ENCODE measurements at regions not wholly inside any gene's neighbourhood (a gene's known extent, or its start where the extent isn't known, plus 50 kb on each side); places are given as distances from the start of the nearest gene placed in this dataset.

- Histone ChIP-seq H3K4me2 (no peak overlapping the region), H3K4me1 (no peaks in the 10 kb centered on the region), H3K4me3 (no peak overlapping the region), H3K27ac (no peak overlapping the region), H3K9me3 (no peaks in the 10 kb centered on the region)
- CTCF ChIA-PET = no interaction called here
- TF ChIP-seq FOSL2 (IDR thresholded peaks at IDR 0.05) = no peak
- no peak for TF ChIP-seq FOSL2 (CRISPR knock-in tag; IDR thresholded peaks at IDR 0.05)
- TF ChIP-seq CHD4 (IDR thresholded peaks at IDR 0.05; ENCODE audit: borderline replicate concordance) = no peak
- TF ChIP-seq POLR2A (IDR thresholded peaks at IDR 0.05; ENCODE audit: low read length) = no peak
- TF ChIP-seq CBX8 (IDR thresholded peaks at IDR 0.05) = no peak
- no peak for TF ChIP-seq ATOH8 (CRISPR knock-in tag; IDR thresholded peaks at IDR 0.05; ENCODE audit: low read depth)
- TF ChIP-seq PHF8 (IDR thresholded peaks at IDR 0.05; ENCODE audit: borderline replicate concordance, low read depth) = no peak
- no peak for TF ChIP-seq HOXB13 (CRISPR knock-in tag; IDR thresholded peaks at IDR 0.05; ENCODE audit: low read depth)
- TF ChIP-seq, protein P1, sequence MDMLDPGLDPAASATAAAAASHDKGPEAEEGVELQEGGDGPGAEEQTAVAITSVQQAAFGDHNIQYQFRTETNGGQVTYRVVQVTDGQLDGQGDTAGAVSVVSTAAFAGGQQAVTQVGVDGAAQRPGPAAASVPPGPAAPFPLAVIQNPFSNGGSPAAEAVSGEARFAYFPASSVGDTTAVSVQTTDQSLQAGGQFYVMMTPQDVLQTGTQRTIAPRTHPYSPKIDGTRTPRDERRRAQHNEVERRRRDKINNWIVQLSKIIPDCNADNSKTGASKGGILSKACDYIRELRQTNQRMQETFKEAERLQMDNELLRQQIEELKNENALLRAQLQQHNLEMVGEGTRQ (IDR thresholded peaks at IDR 0.05) = no peak
- no peak for TF ChIP-seq RNF2 (IDR thresholded peaks at IDR 0.05; ENCODE audit: borderline replicate concordance, low read depth)
- TF ChIP-seq NPAS2 (CRISPR knock-in tag; IDR thresholded peaks at IDR 0.05; ENCODE audit: borderline replicate concordance) = no peak
- no peak for TF ChIP-seq RARB (CRISPR knock-in tag; IDR thresholded peaks at IDR 0.05)
- no peak for TF ChIP-seq HDAC2 (IDR thresholded peaks at IDR 0.05)
- no peak for TF ChIP-seq GATA3 (IDR thresholded peaks at IDR 0.05; ENCODE audit: borderline replicate concordance)
- no peak for TF ChIP-seq PBX3 (IDR thresholded peaks at IDR 0.05)
- no peak for TF ChIP-seq ZC3H11A (IDR thresholded peaks at IDR 0.05)
- no peak for TF ChIP-seq NR3C1 (IDR thresholded peaks at IDR 0.05)
- TF ChIP-seq FOXS1 (CRISPR knock-in tag; IDR thresholded peaks at IDR 0.05) = no peak
- DNase-seq (ENCODE audit: low read depth in 1 of 2, low spot score in 1 of 2) = no peak
- FAIRE-seq = no peak
- no peak for ATAC-seq
- POLR2A ChIA-PET = interaction anchor here (0.6 kb wide), 1 partner anchor 88 kb away, joined by 4 read pairs; no protein-coding TSS in a partner anchor
Measured at GRCh38 chr12:89264837-89265236, 87.5 kb downstream of the DUSP6 start.

DNA sequence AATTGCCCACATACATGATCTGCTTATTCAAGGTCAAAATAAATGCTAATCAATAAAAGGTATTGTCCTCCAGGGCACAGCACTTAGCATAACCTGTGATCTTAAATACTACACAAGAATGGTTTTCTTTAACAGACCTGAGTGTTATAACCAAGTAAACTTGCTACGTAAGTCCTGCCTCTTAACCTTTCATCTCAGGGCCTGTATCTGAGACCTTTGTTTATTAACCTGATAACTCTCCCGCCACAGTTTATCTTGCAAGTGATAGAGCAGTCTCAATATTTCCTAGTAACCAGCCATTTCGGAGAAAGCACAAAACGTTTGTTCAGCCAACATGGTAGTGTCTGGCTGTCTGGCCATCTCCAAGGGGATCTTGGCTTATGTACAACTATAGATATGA lies 88.4 kb downstream of the DUSP6 start:
- DNase-seq (ENCODE audit: low read depth in 1 of 2, low spot score in 1 of 2) = no peak
- Histone ChIP-seq H3K4me2 (no peak overlapping the region), H3K4me3 (no peak overlapping the region), H3K27ac (no peak overlapping the region), H3K4me1 (no peaks in the 10 kb centered on the region), H3K9me3 (no peaks in the 10 kb centered on the region)
- POLR2A ChIA-PET = no interaction called here
- 70% methylated on average over 4 of the region's 4 CpGs for WGBS (ENCODE audit: missing lambda C conversion rate)
- CTCF ChIA-PET = no interaction called here
- ATAC-seq = no peak
- FAIRE-seq = no peak
- TF ChIP-seq FOXS1 (CRISPR knock-in tag; IDR thresholded peaks at IDR 0.05) (no peak), TFCP2L1 (CRISPR knock-in tag; IDR thresholded peaks at IDR 0.05) (no peak), ZC3H11A (IDR thresholded peaks at IDR 0.05) (no peak), RFX5 (IDR thresholded peaks at IDR 0.05) (no peak), CBX2 (IDR thresholded peaks at IDR 0.05; ENCODE audit: borderline replicate concordance, low read depth) (no peak), JUN (IDR thresholded peaks at IDR 0.05) (no peak), RCOR1 (IDR thresholded peaks at IDR 0.05; ENCODE audit: low read depth, low read length) (no peak), FOSL2 (IDR thresholded peaks at IDR 0.05) (no peak), FOSL2 (CRISPR knock-in tag; IDR thresholded peaks at IDR 0.05) (no peak), RARB (CRISPR knock-in tag; IDR thresholded peaks at IDR 0.05) (no peak), TP53 (CRISPR knock-in tag; IDR thresholded peaks at IDR 0.05) (no peak), ELK1 (IDR thresholded peaks at IDR 0.05; ENCODE audit: low read depth, low read length) (no peak), POLR2AphosphoS2 (conservative IDR thresholded peaks at IDR 0.05; ENCODE audit: low read length) (no peak), HEYL (CRISPR knock-in tag; IDR thresholded peaks at IDR 0.05) (no peak)
- TF ChIP-seq, protein P2, sequence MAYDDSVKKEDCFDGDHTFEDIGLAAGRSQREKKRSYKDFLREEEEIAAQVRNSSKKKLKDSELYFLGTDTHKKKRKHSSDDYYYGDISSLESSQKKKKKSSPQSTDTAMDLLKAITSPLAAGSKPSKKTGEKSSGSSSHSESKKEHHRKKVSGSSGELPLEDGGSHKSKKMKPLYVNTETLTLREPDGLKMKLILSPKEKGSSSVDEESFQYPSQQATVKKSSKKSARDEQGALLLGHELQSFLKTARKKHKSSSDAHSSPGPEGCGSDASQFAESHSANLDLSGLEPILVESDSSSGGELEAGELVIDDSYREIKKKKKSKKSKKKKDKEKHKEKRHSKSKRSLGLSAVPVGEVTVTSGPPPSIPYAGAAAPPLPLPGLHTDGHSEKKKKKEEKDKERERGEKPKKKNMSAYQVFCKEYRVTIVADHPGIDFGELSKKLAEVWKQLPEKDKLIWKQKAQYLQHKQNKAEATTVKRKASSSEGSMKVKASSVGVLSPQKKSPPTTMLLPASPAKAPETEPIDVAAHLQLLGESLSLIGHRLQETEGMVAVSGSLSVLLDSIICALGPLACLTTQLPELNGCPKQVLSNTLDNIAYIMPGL (CRISPR knock-in tag; IDR thresholded peaks at IDR 0.05; ENCODE audit: borderline replicate concordance) = no peak
- TF ChIP-seq, protein P3, sequence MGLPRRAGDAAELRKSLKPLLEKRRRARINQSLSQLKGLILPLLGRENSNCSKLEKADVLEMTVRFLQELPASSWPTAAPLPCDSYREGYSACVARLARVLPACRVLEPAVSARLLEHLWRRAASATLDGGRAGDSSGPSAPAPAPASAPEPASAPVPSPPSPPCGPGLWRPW (IDR thresholded peaks at IDR 0.05) = no peak
- TF ChIP-seq, protein P4, sequence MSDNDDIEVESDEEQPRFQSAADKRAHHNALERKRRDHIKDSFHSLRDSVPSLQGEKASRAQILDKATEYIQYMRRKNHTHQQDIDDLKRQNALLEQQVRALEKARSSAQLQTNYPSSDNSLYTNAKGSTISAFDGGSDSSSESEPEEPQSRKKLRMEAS (IDR thresholded peaks at IDR 0.05) = no peak
- TF ChIP-seq, protein P5, sequence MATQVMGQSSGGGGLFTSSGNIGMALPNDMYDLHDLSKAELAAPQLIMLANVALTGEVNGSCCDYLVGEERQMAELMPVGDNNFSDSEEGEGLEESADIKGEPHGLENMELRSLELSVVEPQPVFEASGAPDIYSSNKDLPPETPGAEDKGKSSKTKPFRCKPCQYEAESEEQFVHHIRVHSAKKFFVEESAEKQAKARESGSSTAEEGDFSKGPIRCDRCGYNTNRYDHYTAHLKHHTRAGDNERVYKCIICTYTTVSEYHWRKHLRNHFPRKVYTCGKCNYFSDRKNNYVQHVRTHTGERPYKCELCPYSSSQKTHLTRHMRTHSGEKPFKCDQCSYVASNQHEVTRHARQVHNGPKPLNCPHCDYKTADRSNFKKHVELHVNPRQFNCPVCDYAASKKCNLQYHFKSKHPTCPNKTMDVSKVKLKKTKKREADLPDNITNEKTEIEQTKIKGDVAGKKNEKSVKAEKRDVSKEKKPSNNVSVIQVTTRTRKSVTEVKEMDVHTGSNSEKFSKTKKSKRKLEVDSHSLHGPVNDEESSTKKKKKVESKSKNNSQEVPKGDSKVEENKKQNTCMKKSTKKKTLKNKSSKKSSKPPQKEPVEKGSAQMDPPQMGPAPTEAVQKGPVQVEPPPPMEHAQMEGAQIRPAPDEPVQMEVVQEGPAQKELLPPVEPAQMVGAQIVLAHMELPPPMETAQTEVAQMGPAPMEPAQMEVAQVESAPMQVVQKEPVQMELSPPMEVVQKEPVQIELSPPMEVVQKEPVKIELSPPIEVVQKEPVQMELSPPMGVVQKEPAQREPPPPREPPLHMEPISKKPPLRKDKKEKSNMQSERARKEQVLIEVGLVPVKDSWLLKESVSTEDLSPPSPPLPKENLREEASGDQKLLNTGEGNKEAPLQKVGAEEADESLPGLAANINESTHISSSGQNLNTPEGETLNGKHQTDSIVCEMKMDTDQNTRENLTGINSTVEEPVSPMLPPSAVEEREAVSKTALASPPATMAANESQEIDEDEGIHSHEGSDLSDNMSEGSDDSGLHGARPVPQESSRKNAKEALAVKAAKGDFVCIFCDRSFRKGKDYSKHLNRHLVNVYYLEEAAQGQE (IDR thresholded peaks at IDR 0.05) = no peak
